GM12875 (cell line): ENCODE measurements at regions not wholly inside any gene's neighbourhood (a gene's known extent, or its start where the extent isn't known, plus 50 kb on each side); places are given as distances from the start of the nearest gene placed in this dataset.

Experiments used
- H3K4me3 ChIP-seq: one replicate; pipeline ENCODE4 v1.5.1; 2011; ENCODE audit warnings: low read depth, low read length, control low read depth
- TF ChIP-seq, protein P1 (sequence below): IDR thresholded peaks from 2 replicates; pipeline ENCODE4 v1.5.1; 2011; ENCODE audit warnings: low read depth, mild to moderate bottlenecking, control low read depth, inconsistent platforms, low read length, moderate library complexity, borderline replicate concordance; ENCODE audit not compliant: insufficient read depth

DNA sequence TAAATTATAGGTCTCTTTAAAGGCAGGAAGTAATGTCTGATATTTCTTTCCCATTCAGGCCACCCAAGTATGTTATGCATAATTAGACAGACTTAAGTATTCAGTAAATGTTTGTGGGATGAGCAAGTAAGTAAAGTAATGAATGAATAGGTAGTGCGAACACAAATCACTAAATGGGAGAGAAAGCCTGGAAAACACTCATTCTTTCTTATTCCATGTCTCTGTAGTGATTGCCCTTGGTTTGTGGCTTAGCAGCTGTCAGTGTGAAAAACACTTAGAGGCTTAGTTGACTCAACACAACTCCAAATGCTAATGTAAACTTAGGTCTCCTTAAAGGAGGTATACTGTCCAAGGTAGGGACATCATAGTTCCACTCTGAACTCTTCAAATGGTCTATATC is 182.5 kb downstream of the ZC3H11B start:
- no peak overlapping the region for H3K4me3 ChIP-seq
- TF ChIP-seq, protein P1, sequence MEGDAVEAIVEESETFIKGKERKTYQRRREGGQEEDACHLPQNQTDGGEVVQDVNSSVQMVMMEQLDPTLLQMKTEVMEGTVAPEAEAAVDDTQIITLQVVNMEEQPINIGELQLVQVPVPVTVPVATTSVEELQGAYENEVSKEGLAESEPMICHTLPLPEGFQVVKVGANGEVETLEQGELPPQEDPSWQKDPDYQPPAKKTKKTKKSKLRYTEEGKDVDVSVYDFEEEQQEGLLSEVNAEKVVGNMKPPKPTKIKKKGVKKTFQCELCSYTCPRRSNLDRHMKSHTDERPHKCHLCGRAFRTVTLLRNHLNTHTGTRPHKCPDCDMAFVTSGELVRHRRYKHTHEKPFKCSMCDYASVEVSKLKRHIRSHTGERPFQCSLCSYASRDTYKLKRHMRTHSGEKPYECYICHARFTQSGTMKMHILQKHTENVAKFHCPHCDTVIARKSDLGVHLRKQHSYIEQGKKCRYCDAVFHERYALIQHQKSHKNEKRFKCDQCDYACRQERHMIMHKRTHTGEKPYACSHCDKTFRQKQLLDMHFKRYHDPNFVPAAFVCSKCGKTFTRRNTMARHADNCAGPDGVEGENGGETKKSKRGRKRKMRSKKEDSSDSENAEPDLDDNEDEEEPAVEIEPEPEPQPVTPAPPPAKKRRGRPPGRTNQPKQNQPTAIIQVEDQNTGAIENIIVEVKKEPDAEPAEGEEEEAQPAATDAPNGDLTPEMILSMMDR: no peak

DNA sequence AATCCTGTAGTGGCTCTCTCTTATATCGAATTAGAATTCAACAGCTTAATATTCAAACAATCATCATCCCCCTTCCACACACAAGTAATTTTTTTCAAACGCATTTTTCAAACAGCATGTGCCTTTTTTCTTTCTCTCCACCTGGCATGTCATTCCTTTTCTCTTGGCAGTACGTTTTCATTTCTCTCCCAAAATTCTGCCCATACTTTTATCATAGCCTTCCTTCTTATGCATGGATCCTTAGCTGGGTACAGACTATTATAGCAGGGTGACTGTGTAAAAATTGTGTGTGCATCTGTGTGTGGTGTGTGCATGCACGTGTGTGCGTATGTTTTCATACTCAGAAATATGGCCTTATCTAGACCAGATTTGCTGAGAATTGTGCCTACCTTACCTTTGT is 184.3 kb downstream of the ZC3H11B start:
- TF ChIP-seq, protein P1: no peak
- H3K4me3 ChIP-seq: no peak overlapping the region

DNA sequence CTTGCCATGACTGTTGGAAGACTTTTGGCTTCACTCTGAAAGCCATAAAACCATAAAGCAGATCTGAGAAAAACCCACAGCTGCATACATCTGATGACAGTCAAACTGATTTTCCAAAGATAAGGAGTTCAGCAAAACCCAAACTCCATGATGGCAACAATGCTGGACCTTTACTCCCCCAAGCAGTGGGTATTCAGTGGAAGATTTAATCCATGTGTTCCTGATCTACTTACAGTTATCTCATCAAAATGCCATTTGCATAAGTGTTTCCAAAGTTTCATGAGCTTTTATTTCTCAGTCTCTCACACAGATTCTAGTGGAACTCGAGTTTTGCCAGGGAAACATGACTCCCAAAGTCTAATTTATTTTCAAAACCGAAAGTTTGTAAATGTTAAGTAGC is 184.9 kb downstream of the ZC3H11B start:
- TF ChIP-seq, protein P1: no peak
- no peak overlapping the region for H3K4me3 ChIP-seq

DNA sequence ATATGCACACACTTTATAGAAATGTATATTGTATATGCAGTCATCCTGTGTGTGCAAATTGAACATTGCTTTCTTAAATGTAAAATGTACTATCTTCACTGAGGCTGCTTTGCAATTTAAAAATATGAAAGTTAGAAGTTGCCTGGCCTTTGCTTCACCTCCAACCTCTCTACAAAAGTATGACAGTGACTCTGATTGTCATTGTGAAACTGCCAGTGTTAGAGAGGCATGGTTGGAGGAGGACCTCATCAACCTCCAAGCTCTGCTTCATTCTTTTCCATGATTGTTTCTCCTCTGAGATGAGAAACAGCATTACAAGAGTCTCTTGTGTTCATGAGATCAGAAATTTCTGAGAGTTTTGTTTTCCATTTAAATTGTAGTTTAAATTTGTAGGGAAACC is 185.5 kb downstream of the ZC3H11B start:
- TF ChIP-seq, protein P1: no peak
- no peak overlapping the region for H3K4me3 ChIP-seq

DNA sequence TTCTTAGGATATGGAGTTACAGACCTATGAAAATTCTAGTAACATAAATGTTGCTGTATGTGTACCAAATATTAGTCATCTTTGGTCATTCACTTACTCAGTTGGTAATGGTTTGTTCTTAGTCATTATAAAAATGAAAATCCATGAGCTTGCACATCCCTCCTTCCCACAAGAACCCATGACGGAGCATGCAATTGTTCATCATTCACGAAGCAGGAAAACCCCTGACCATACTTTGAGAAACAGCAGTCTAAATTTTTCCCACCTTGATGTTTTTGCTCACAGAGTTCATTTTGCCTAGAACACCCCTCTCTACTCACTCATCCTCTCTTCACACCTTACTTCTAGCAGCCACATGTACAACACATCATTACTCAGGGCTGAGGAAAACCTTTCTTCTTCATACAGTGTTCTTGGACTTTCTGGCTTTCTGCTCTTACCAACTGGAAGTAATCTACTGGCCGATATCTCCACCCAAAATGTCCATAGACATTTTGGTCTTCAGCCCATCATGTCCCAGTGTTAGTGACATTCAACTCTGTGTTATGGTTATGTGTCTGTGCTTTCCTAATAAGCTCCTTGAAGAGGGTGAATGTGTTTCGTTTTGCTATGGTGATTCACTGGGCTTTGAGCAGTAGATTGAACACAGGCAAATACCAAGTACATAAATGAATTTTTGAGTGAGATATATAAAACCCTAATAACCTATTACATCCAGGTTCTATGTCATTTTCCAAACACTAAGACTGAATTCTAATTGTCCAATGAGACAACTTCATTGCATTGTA is 189.9 kb downstream of the ZC3H11B start:
- no peak overlapping the region for H3K4me3 ChIP-seq
- TF ChIP-seq, protein P1: no peak

DNA sequence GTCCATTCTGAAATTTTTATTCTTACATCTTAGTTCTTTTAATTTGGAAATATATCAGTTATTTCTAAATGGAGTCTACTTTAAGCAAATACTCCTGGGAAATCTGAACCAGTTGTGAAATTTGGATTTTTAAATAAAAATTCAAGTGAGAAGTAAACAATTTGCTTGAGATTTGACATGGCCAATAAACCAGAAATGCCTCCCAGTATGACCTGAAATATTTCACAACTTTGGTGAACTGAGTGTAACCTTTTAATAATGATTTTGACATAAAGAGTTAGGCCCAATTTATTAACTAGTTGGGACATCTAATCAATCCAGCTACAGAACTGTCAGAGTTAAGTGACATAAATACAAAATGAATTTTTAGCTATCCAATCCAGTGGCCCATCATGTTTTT is 192.0 kb downstream of the ZC3H11B start:
- no peak overlapping the region for H3K4me3 ChIP-seq
- TF ChIP-seq, protein P1: no peak

DNA sequence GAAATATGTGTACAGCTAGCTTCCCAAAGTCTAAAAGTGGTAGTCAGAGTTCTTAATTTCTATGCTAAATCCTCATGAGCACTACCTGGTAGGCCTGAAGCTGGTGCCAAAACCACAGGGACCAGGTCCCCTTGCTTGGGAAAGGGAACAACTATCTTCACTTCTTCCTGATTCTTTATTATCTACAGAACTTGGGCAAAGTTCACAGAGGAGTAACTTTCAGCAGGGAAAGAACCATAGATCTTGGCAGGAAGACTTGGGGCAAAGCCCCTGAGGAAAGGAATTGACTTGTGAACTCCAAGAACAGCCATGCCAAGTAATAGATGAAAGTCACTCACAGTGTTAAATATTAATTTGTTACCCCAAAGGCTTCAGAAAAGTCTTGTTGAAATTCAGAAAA is 193.0 kb downstream of the ZC3H11B start:
- TF ChIP-seq, protein P1: no peak
- no peak overlapping the region for H3K4me3 ChIP-seq
